IMR-90 (cell line): ENCODE measurements at regions not wholly inside any gene's neighbourhood (a gene's known extent, or its start where the extent isn't known, plus 50 kb on each side); places are given as distances from the start of the nearest gene placed in this dataset.

ENCODE experiments used
- CEBPB ChIP-seq: IDR thresholded peaks from 2 replicates; pipeline ENCODE4 v1.6.1; 2012; ENCODE audit warnings: low read depth, low read length, improper control_type of control experiment
- ELK1 ChIP-seq: fragments of 150-350 bp; IDR thresholded peaks from 2 replicates; pipeline ENCODE4 v1.6.1; 2016; ENCODE audit warnings: low read depth, mild to moderate bottlenecking, low read length, moderate library complexity, borderline replicate concordance
- MAFK ChIP-seq: IDR thresholded peaks from 2 replicates; pipeline ENCODE4 v1.6.1; 2012; ENCODE audit warnings: low read depth, low read length, improper control_type of control experiment
- MAZ ChIP-seq: IDR thresholded peaks from 2 replicates; pipeline ENCODE4 v1.6.1; 2012; ENCODE audit warnings: low read depth, mild to moderate bottlenecking, low read length, improper control_type of control experiment, moderate library complexity, borderline replicate concordance
- MXI1 ChIP-seq: IDR thresholded peaks from 2 replicates; pipeline ENCODE4 v1.6.1; 2012; ENCODE audit warnings: low read depth, mild to moderate bottlenecking, low read length, moderate library complexity, borderline replicate concordance
- POLR2A ChIP-seq: IDR thresholded peaks from 2 replicates; pipeline ENCODE4 v1.6.1; 2012; ENCODE audit warnings: mild to moderate bottlenecking, low read depth, low read length
- SMC3 ChIP-seq: fragments of 150-350 bp; IDR thresholded peaks from 2 replicates; pipeline ENCODE4 v1.6.1; 2016; ENCODE audit warnings: low read depth, mild to moderate bottlenecking, antibody characterized with exemption, low read length, moderate library complexity
- TF ChIP-seq, protein P1 (sequence below): conservative IDR thresholded peaks from 2 replicates; pipeline ENCODE4 v1.5.1; 2012; ENCODE audit warnings: mild to moderate bottlenecking, low read depth, low read length, improper control_type of control experiment
- TF ChIP-seq, protein P2 (sequence below): fragments of 150-350 bp; IDR thresholded peaks from 2 replicates; pipeline ENCODE4 v1.6.1; 2017; ENCODE audit warnings: mild to moderate bottlenecking, antibody characterized with exemption, low read length, low read depth

- TF ChIP-seq, protein P1, sequence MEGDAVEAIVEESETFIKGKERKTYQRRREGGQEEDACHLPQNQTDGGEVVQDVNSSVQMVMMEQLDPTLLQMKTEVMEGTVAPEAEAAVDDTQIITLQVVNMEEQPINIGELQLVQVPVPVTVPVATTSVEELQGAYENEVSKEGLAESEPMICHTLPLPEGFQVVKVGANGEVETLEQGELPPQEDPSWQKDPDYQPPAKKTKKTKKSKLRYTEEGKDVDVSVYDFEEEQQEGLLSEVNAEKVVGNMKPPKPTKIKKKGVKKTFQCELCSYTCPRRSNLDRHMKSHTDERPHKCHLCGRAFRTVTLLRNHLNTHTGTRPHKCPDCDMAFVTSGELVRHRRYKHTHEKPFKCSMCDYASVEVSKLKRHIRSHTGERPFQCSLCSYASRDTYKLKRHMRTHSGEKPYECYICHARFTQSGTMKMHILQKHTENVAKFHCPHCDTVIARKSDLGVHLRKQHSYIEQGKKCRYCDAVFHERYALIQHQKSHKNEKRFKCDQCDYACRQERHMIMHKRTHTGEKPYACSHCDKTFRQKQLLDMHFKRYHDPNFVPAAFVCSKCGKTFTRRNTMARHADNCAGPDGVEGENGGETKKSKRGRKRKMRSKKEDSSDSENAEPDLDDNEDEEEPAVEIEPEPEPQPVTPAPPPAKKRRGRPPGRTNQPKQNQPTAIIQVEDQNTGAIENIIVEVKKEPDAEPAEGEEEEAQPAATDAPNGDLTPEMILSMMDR, result no peak
- TF ChIP-seq MAFK, result no peak
- no peak for TF ChIP-seq SMC3
- TF ChIP-seq, protein P2, sequence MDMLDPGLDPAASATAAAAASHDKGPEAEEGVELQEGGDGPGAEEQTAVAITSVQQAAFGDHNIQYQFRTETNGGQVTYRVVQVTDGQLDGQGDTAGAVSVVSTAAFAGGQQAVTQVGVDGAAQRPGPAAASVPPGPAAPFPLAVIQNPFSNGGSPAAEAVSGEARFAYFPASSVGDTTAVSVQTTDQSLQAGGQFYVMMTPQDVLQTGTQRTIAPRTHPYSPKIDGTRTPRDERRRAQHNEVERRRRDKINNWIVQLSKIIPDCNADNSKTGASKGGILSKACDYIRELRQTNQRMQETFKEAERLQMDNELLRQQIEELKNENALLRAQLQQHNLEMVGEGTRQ, result no peak
- TF ChIP-seq ELK1, result no peak
- TF ChIP-seq POLR2A, result no peak
- no peak for TF ChIP-seq MXI1
- TF ChIP-seq MAZ, result no peak
- no peak for TF ChIP-seq CEBPB
Observed at GRCh38 chr2:204277226-204277625, 268.0 kb upstream of the PARD3B start.
